ENCODE measurements at regions not wholly inside any gene's neighbourhood (a gene's known extent, or its start where the extent isn't known, plus 50 kb on each side); places are given as distances from the start of the nearest gene placed in this dataset.

- no peak overlapping the region for H3K4me3 ChIP-seq (ENCODE audit: low read length)
- H3K36me3 ChIP-seq (ENCODE audit: control insufficient read depth, insufficient read depth, low read length) = no peaks in the 10 kb centered on the region
- TF ChIP-seq CTCF (IDR thresholded peaks at IDR 0.05) = no peak
- H3K27ac ChIP-seq (ENCODE audit: low read length) = no peak overlapping the region
- H3K4me1 Mint-ChIP-seq = no peaks in the 10 kb centered on the region
- H3K9me3 Mint-ChIP-seq = peaks cover 6% of the 10 kb centered on the region in 2 donors
- H3K4me3 Mint-ChIP-seq = no peak overlapping the region
- H3K27ac Mint-ChIP-seq = no peak overlapping the region
- WGBS (ENCODE audit: insufficient coverage) = 80% methylated on average over 1 of the region's 3 CpGs
- H3K4me1 ChIP-seq (ENCODE audit: control insufficient read depth, insufficient read depth, low read length) = no peaks in the 10 kb centered on the region
- peaks cover 5% of the 10 kb centered on the region for H3K9me3 ChIP-seq (ENCODE audit: control insufficient read depth, insufficient read depth, low read length)
- no peak for DNase-seq
- H3K36me3 Mint-ChIP-seq = no peaks in the 10 kb centered on the region
- H3K27me3 ChIP-seq (ENCODE audit: control insufficient read depth, insufficient read depth, low read length) = no peaks in the 10 kb centered on the region
- ATAC-seq = no peak
- intact Hi-C loops (cut with micrococcal nuclease) = no loop called here
- H3K27me3 Mint-ChIP-seq (ENCODE audit: low read depth in 2 of 2) = no peaks in the 10 kb centered on the region
These were observed 545.9 kb upstream of the ZFP42 start for GRCh38 chr4:187449702-187450101.

- Mint-ChIP-seq H3K4me3 (no peak overlapping the region), H3K36me3 (no peaks in the 10 kb centered on the region), H3K27ac (no peak overlapping the region), H3K9me3 (peaks cover 9 to 11% of the 10 kb centered on the region in 2 donors), H3K4me1 (no peaks in the 10 kb centered on the region), H3K27me3 (ENCODE audit: low read depth in 2 of 2) (no peaks in the 10 kb centered on the region)
- TF ChIP-seq CTCF (IDR thresholded peaks at IDR 0.05) = no peak
- WGBS (ENCODE audit: insufficient coverage) = 86% methylated on average over 8 of the region's 8 CpGs
- Histone ChIP-seq H3K36me3 (ENCODE audit: control insufficient read depth, insufficient read depth, low read length) (no peaks in the 10 kb centered on the region), H3K4me1 (ENCODE audit: control insufficient read depth, insufficient read depth, low read length) (no peaks in the 10 kb centered on the region), H3K4me3 (ENCODE audit: low read length) (no peak overlapping the region), H3K9me3 (ENCODE audit: control insufficient read depth, insufficient read depth, low read length) (peaks cover 5% of the 10 kb centered on the region), H3K27ac (ENCODE audit: low read length) (no peak overlapping the region), H3K27me3 (ENCODE audit: control insufficient read depth, insufficient read depth, low read length) (no peaks in the 10 kb centered on the region)
- ATAC-seq = no peak
- intact Hi-C loops (cut with micrococcal nuclease) = no loop called here
- DNase-seq = no peak
These were observed 543.8 kb upstream of the ZFP42 start for GRCh38 chr4:187451776-187452175.

- no peak for TF ChIP-seq CTCF (IDR thresholded peaks at IDR 0.05)
- no peak for ATAC-seq
These were observed 535.6 kb upstream of the ZFP42 start for GRCh38 chr4:187460016-187460415.

GRCh38 chr4:187464573-187464972 is 531.0 kb upstream of the ZFP42 start:
- Histone ChIP-seq H3K36me3 (ENCODE audit: control insufficient read depth, insufficient read depth, low read length) (no peaks in the 10 kb centered on the region), H3K4me3 (ENCODE audit: low read length) (no peak overlapping the region), H3K9me3 (ENCODE audit: control insufficient read depth, insufficient read depth, low read length) (peaks cover 2% of the 10 kb centered on the region), H3K27me3 (ENCODE audit: control insufficient read depth, insufficient read depth, low read length) (no peaks in the 10 kb centered on the region), H3K27ac (ENCODE audit: low read length) (no peak overlapping the region), H3K4me1 (ENCODE audit: control insufficient read depth, insufficient read depth, low read length) (no peaks in the 10 kb centered on the region)
- peaks cover 8 to 18% of the 10 kb centered on the region in 2 donors for H3K9me3 Mint-ChIP-seq
- no peaks in the 10 kb centered on the region for H3K27me3 Mint-ChIP-seq (ENCODE audit: low read depth in 2 of 2)
- ATAC-seq (no peak), DNase-seq (no peak)
- no peak for TF ChIP-seq CTCF (IDR thresholded peaks at IDR 0.05)
- no peak overlapping the region for H3K4me3 Mint-ChIP-seq
- H3K4me1 Mint-ChIP-seq = no peaks in the 10 kb centered on the region
- no peaks in the 10 kb centered on the region for H3K36me3 Mint-ChIP-seq
- intact Hi-C loops (cut with micrococcal nuclease) = no loop called here
- H3K27ac Mint-ChIP-seq = no peak overlapping the region

More at GRCh38 chr4:187460016-187460415, 535.6 kb upstream of the ZFP42 start:
- no peak for DNase-seq
- peaks cover 7 to 13% of the 10 kb centered on the region in 2 donors for H3K9me3 Mint-ChIP-seq
- H3K4me1 Mint-ChIP-seq = no peaks in the 10 kb centered on the region
- intact Hi-C loops (cut with micrococcal nuclease) = no loop called here
- no peaks in the 10 kb centered on the region for H3K27me3 Mint-ChIP-seq (ENCODE audit: low read depth in 2 of 2)
- H3K27me3 ChIP-seq (ENCODE audit: control insufficient read depth, insufficient read depth, low read length) = no peaks in the 10 kb centered on the region
- no peaks in the 10 kb centered on the region for H3K36me3 ChIP-seq (ENCODE audit: control insufficient read depth, insufficient read depth, low read length)
- no peak overlapping the region for H3K4me3 ChIP-seq (ENCODE audit: low read length)
- H3K27ac ChIP-seq (ENCODE audit: low read length) = no peak overlapping the region
- no peaks in the 10 kb centered on the region for H3K36me3 Mint-ChIP-seq
- 94% methylated on average over 2 of the region's 3 CpGs for WGBS (ENCODE audit: insufficient coverage)
- no peak overlapping the region for H3K4me3 Mint-ChIP-seq
- H3K27ac Mint-ChIP-seq = no peak overlapping the region
- H3K4me1 ChIP-seq (ENCODE audit: control insufficient read depth, insufficient read depth, low read length) = no peaks in the 10 kb centered on the region
- H3K9me3 ChIP-seq (ENCODE audit: control insufficient read depth, insufficient read depth, low read length) = no peaks in the 10 kb centered on the region
